IMR-90 (cell line): ENCODE measurements at regions not wholly inside any gene's neighbourhood (a gene's known extent, or its start where the extent isn't known, plus 50 kb on each side); places are given as distances from the start of the nearest gene placed in this dataset.

Experiments
- BHLHE40 ChIP-seq: fragments of 150-350 bp; IDR thresholded peaks from 2 replicates; pipeline ENCODE4 v1.6.1; 2016; ENCODE audit warnings: mild to moderate bottlenecking, low read depth, low read length
- POLR2A ChIP-seq: IDR thresholded peaks from 2 replicates; pipeline ENCODE4 v1.6.1; 2012; ENCODE audit warnings: mild to moderate bottlenecking, low read depth, low read length
- RFX5 ChIP-seq: IDR thresholded peaks from 2 replicates; pipeline ENCODE4 v1.8.0; 2012; ENCODE audit warnings: low read depth, mild to moderate bottlenecking, low read length, moderate library complexity
- TF ChIP-seq, protein P1 (sequence below): conservative IDR thresholded peaks from 2 replicates; pipeline ENCODE4 v1.5.1; 2012; ENCODE audit warnings: mild to moderate bottlenecking, low read depth, low read length, improper control_type of control experiment

DNA sequence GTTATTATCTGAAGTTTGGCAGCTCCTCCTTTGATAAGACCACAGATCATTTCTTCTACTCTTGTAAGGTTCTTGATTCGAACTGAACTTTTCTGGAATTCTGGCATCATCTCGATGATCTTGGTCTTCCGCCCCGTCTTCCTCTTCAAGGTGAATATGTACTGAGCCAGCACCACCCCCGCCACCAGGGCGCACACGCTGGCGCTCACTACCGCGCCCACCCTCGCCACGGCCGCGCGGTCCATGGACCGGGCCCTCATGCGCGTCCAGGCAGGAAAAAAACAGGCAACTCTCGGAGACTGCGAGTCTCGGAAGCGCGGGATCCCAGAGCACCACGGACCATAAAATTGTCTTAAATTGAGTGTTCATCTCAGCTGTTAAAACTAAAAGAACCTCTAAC is 458.4 kb upstream of the NDST3 start:
- no peak for TF ChIP-seq RFX5
- TF ChIP-seq POLR2A = no peak
- TF ChIP-seq, protein P1, sequence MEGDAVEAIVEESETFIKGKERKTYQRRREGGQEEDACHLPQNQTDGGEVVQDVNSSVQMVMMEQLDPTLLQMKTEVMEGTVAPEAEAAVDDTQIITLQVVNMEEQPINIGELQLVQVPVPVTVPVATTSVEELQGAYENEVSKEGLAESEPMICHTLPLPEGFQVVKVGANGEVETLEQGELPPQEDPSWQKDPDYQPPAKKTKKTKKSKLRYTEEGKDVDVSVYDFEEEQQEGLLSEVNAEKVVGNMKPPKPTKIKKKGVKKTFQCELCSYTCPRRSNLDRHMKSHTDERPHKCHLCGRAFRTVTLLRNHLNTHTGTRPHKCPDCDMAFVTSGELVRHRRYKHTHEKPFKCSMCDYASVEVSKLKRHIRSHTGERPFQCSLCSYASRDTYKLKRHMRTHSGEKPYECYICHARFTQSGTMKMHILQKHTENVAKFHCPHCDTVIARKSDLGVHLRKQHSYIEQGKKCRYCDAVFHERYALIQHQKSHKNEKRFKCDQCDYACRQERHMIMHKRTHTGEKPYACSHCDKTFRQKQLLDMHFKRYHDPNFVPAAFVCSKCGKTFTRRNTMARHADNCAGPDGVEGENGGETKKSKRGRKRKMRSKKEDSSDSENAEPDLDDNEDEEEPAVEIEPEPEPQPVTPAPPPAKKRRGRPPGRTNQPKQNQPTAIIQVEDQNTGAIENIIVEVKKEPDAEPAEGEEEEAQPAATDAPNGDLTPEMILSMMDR = no peak
- TF ChIP-seq BHLHE40 = no peak
